H1 (cell line): ENCODE measurements at regions not wholly inside any gene's neighbourhood (a gene's known extent, or its start where the extent isn't known, plus 50 kb on each side); places are given as distances from the start of the nearest gene placed in this dataset.

Experiments
- NRF1 ChIP-seq: IDR thresholded peaks from 2 replicates; pipeline ENCODE4 v1.6.1; 2011; ENCODE audit warnings: mild to moderate bottlenecking, low read depth, low read length, improper control_type of control experiment
- TF ChIP-seq, protein P1 (sequence below): fragments of 300-600 bp; sonication (generic); IDR thresholded peaks from 2 replicates; pipeline ENCODE4 v1.7.1; 2012; ENCODE audit warnings: low read length, moderate library complexity, mild to moderate bottlenecking, inconsistent platforms; ENCODE audit not compliant: insufficient replicate concordance

DNA sequence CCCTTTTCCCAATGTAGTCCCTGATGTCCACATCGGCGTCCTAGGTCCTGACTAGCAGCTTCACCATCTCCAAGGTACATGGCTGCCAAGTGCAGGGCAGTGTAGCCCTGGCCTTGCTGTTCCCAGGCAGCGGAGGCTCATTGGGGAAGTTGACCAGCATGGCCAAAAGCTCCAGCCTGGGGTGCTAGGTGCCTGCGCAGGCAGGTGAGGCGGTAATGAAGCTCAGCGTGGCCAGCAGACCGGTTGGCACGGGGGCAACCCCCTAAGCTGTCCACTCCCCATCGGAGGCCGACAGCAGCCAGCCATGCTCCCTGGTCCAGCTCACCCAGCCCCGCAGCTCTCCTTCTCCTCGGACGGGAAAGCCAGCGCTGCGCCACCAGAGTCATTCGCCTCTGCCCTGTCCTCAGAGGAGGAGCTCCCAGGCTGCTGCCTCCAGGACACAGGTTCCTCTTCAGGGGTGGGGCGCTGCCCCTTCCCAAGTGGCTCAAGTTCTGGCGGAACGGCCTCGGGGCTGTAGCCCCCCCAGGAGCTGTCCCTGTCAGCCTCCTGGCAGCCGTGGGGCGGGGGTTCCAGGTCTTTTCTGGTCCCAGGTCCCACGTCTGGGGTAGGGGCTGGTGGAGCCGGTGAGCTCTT lies 1218.2 kb downstream of the FOXD4L5 start (continued):
- TF ChIP-seq, protein P1, sequence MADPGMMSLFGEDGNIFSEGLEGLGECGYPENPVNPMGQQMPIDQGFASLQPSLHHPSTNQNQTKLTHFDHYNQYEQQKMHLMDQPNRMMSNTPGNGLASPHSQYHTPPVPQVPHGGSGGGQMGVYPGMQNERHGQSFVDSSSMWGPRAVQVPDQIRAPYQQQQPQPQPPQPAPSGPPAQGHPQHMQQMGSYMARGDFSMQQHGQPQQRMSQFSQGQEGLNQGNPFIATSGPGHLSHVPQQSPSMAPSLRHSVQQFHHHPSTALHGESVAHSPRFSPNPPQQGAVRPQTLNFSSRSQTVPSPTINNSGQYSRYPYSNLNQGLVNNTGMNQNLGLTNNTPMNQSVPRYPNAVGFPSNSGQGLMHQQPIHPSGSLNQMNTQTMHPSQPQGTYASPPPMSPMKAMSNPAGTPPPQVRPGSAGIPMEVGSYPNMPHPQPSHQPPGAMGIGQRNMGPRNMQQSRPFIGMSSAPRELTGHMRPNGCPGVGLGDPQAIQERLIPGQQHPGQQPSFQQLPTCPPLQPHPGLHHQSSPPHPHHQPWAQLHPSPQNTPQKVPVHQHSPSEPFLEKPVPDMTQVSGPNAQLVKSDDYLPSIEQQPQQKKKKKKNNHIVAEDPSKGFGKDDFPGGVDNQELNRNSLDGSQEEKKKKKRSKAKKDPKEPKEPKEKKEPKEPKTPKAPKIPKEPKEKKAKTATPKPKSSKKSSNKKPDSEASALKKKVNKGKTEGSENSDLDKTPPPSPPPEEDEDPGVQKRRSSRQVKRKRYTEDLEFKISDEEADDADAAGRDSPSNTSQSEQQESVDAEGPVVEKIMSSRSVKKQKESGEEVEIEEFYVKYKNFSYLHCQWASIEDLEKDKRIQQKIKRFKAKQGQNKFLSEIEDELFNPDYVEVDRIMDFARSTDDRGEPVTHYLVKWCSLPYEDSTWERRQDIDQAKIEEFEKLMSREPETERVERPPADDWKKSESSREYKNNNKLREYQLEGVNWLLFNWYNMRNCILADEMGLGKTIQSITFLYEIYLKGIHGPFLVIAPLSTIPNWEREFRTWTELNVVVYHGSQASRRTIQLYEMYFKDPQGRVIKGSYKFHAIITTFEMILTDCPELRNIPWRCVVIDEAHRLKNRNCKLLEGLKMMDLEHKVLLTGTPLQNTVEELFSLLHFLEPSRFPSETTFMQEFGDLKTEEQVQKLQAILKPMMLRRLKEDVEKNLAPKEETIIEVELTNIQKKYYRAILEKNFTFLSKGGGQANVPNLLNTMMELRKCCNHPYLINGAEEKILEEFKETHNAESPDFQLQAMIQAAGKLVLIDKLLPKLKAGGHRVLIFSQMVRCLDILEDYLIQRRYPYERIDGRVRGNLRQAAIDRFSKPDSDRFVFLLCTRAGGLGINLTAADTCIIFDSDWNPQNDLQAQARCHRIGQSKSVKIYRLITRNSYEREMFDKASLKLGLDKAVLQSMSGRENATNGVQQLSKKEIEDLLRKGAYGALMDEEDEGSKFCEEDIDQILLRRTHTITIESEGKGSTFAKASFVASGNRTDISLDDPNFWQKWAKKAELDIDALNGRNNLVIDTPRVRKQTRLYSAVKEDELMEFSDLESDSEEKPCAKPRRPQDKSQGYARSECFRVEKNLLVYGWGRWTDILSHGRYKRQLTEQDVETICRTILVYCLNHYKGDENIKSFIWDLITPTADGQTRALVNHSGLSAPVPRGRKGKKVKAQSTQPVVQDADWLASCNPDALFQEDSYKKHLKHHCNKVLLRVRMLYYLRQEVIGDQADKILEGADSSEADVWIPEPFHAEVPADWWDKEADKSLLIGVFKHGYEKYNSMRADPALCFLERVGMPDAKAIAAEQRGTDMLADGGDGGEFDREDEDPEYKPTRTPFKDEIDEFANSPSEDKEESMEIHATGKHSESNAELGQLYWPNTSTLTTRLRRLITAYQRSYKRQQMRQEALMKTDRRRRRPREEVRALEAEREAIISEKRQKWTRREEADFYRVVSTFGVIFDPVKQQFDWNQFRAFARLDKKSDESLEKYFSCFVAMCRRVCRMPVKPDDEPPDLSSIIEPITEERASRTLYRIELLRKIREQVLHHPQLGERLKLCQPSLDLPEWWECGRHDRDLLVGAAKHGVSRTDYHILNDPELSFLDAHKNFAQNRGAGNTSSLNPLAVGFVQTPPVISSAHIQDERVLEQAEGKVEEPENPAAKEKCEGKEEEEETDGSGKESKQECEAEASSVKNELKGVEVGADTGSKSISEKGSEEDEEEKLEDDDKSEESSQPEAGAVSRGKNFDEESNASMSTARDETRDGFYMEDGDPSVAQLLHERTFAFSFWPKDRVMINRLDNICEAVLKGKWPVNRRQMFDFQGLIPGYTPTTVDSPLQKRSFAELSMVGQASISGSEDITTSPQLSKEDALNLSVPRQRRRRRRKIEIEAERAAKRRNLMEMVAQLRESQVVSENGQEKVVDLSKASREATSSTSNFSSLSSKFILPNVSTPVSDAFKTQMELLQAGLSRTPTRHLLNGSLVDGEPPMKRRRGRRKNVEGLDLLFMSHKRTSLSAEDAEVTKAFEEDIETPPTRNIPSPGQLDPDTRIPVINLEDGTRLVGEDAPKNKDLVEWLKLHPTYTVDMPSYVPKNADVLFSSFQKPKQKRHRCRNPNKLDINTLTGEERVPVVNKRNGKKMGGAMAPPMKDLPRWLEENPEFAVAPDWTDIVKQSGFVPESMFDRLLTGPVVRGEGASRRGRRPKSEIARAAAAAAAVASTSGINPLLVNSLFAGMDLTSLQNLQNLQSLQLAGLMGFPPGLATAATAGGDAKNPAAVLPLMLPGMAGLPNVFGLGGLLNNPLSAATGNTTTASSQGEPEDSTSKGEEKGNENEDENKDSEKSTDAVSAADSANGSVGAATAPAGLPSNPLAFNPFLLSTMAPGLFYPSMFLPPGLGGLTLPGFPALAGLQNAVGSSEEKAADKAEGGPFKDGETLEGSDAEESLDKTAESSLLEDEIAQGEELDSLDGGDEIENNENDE = no peak
- TF ChIP-seq NRF1 = no peak
